Vagina (tissue), 2 donors: ENCODE measurements at regions not wholly inside any gene's neighbourhood (a gene's known extent, or its start where the extent isn't known, plus 50 kb on each side); places are given as distances from the start of the nearest gene placed in this dataset.

Source experiments
- POLR2A ChIP-seq, 2 donors: fragments of 450-650 bp; IDR thresholded peaks; one replicate each; pipeline ENCODE4 v1.6.1; 2017; ENCODE audit warnings: antibody characterized with exemption in 2 of 2, mild to moderate bottlenecking in 2 of 2, moderate library complexity in 2 of 2
- POLR2AphosphoS5 ChIP-seq, 2 donors: sonication (generic); formaldehyde crosslinking; IDR thresholded peaks; one replicate each; pipeline ENCODE4 v1.9.0; 2017; ENCODE audit warnings: antibody characterized with exemption in 2 of 2, mild to moderate bottlenecking in 2 of 2, low read depth in 1 of 2; ENCODE audit not compliant: insufficient read depth in 1 of 2
- TF ChIP-seq, protein P1 (sequence below), 3 experiments: fragments of 450-650 bp in 2 of 3; fragments of 200-600 bp in 1 of 3; sonication (generic) in 1 of 3; IDR thresholded peaks; one replicate each; pipeline ENCODE4 v1.5.1; 2017 to 2019; ENCODE audit warnings: antibody characterized with exemption in 3 of 3, mild to moderate bottlenecking in 2 of 3, moderate library complexity in 2 of 3

DNA sequence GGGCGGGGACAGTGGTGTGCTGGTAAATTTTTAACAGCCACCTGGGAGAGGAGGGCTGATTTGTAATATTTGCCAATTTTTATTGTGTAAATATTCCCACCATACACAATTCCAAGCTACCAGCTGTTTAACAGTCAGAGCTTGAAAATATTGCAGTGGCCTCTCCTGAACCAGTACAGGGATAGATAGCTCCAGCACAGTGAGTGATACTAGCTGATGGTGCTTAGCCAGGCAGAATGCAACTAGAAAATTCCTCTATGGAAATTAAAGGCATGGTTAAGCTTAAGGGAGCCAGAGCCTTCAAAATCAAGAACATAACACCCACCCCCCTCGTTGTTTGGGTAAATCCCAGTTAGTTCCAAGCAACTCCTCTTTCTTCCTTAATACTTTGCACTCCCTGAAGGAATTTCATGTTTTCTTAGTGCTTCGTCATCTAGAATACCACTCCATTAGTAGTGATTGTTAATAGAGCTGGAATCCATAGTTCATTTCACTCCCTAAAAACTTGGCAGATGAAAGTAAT, 96.6 kb downstream of the CYB561 start:
- TF ChIP-seq, protein P1, sequence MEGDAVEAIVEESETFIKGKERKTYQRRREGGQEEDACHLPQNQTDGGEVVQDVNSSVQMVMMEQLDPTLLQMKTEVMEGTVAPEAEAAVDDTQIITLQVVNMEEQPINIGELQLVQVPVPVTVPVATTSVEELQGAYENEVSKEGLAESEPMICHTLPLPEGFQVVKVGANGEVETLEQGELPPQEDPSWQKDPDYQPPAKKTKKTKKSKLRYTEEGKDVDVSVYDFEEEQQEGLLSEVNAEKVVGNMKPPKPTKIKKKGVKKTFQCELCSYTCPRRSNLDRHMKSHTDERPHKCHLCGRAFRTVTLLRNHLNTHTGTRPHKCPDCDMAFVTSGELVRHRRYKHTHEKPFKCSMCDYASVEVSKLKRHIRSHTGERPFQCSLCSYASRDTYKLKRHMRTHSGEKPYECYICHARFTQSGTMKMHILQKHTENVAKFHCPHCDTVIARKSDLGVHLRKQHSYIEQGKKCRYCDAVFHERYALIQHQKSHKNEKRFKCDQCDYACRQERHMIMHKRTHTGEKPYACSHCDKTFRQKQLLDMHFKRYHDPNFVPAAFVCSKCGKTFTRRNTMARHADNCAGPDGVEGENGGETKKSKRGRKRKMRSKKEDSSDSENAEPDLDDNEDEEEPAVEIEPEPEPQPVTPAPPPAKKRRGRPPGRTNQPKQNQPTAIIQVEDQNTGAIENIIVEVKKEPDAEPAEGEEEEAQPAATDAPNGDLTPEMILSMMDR (IDR thresholded peaks at IDR 0.05), result no peak
- TF ChIP-seq POLR2AphosphoS5 (IDR thresholded peaks at IDR 0.05; ENCODE audit: insufficient read depth in 1 of 2, low read depth in 1 of 2) (no peak), POLR2A (IDR thresholded peaks at IDR 0.05) (no peak)
